GM12873 (cell line): ENCODE measurements at regions not wholly inside any gene's neighbourhood (a gene's known extent, or its start where the extent isn't known, plus 50 kb on each side); places are given as distances from the start of the nearest gene placed in this dataset.

ENCODE experiments used
- TF ChIP-seq, protein P1 (sequence below): IDR thresholded peaks from 2 replicates; pipeline ENCODE4 v1.5.1; 2012; ENCODE audit warnings: low read depth, mild to moderate bottlenecking, moderate library complexity, low read length, control low read depth; ENCODE audit not compliant: insufficient read depth; ENCODE audit errors: missing control alignments

DNA sequence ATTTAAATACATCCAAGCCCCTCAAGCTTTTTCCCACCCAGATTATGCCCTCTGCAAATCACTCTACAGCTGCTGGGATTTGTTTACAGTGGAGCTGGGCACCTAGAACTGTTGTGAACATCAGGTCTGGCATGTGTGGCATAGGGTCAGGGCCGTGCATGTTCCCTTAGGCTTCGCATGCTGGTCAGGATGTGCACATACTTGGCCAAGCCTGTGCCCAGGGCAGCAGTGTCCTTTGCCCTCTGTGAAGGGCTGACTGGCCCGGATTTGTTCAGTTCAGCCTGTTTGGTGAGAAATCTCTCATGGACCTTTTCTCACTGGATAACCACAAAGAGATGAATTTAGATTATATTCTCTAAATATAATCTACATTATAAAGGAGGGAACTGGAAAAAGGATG, 471.9 kb downstream of the TRIML1 start:
- TF ChIP-seq, protein P1, sequence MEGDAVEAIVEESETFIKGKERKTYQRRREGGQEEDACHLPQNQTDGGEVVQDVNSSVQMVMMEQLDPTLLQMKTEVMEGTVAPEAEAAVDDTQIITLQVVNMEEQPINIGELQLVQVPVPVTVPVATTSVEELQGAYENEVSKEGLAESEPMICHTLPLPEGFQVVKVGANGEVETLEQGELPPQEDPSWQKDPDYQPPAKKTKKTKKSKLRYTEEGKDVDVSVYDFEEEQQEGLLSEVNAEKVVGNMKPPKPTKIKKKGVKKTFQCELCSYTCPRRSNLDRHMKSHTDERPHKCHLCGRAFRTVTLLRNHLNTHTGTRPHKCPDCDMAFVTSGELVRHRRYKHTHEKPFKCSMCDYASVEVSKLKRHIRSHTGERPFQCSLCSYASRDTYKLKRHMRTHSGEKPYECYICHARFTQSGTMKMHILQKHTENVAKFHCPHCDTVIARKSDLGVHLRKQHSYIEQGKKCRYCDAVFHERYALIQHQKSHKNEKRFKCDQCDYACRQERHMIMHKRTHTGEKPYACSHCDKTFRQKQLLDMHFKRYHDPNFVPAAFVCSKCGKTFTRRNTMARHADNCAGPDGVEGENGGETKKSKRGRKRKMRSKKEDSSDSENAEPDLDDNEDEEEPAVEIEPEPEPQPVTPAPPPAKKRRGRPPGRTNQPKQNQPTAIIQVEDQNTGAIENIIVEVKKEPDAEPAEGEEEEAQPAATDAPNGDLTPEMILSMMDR = no peak

DNA sequence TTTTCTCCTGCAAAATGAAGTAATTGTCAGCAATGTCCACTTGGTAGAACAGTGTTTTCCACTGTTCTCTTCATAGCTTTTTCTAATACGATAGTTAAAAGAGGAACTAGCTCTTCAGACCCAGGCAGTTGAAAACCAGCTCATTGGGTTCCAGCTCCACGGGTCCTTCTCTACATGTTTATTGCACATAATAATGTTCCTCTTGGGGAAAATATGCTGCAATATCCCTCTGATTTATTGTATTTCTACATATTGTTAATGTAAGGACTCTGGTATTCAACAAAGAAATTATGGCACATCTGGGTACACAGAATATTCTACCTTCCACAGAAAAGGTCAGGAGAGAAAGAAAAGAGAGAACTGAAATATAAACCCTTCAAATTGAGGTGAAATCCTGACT, 473.4 kb downstream of the TRIML1 start:
- TF ChIP-seq, protein P1 = no peak

DNA sequence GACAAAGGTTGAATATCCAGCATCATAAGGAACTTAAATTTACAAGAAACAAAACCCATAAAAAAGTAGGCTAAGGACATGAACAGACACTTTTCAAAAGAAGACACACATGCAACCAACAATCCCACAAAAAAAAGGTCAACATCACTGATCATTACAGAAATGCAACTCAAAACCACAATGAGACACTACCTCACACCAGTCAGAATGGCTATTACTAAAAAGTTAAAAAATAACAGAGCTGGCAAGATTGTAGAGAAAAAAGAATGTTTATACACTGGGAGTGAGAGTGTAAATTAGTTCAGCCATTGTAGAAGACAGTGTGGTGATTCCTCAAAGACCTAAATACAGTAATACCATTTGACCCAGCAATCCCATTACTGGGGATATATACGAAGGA, 474.7 kb downstream of the TRIML1 start:
- TF ChIP-seq, protein P1 = no peak

DNA sequence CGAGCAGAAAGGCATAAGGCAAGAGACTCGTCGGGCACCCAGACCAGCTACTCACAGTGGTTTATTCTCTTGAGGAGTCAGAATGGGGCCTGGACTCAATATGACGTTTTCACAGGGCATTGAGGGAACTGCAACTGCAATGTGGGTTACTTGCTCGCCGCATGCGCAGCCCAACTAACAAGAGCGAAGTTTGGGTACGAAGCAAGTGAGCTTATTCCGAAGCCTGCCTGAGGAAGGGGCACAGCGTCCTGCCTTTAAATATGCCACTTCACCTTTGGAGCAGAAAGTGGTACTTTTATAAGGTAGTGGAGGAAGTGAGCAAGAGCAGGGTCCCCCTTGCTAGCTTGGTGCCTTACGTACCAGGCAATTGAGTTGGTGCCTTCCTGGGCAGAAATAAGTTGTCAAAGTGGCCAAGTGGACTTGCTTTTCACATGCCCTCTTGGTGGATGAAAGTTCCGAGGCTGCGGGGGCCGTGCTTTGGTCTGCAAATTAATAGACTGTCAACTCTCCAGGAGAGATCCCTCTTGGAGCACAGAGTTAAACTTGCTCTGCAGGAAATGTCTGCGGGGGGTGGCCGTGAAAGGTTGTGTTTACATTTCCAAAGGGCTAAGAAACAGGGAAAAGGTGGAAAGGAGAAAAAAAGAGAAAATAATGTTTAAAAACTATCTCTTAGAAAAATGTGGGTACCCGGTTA, 480.4 kb downstream of the TRIML1 start:
- TF ChIP-seq, protein P1 = no peak

- TF ChIP-seq, protein P1 = no peak
These were observed 481.4 kb downstream of the TRIML1 start for GRCh38 chr4:188620608-188621007.

DNA sequence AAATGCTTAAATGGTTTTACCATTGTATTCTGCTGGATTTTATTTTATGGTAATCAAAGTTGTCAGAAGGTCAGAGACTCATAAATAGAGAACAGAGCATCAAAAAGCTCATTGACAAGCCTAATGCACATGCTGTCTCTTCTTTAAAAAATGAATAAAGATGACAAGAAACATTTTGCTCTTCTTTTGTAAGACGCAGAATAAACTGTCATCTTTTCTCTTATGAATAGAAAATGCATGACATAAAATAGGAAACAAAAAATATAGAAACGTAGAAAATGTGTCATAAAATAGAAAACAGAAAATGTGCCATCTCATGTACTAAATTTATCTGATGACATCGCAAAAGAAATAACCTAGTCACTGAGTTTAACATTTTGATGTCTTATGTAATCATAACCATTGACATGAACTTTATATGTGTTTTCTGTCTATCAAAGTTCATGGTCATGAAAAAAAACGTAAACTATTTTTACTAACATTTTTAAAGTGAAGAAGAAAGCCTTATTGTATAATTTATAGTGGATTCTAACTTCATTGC, 484.1 kb downstream of the TRIML1 start:
- TF ChIP-seq, protein P1 = no peak

DNA sequence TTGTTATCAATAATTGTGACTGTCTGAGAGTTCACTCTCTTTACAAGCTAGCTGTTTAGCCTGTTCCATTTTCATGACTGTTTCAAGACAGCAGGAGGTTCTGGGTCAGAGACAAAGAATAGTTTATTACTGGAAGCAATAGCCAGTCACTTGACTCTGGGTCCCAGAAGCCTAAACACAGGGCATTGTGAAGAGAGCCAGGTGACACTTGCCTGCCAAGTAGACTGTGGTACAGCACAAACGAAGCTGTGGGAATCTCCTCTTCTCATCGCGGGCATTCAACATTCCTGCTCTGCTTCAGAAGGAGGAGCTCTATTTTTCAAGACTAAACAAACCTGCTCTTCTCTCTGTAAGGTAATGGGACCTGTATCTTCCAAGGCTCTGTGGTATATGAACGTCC, 485.1 kb downstream of the TRIML1 start:
- TF ChIP-seq, protein P1 = no peak

GRCh38 chr4:188627892-188628291, 488.7 kb downstream of the TRIML1 start:
- TF ChIP-seq, protein P1 = no peak
